Tibial artery (tissue), 4 donors: ENCODE measurements at regions not wholly inside any gene's neighbourhood (a gene's known extent, or its start where the extent isn't known, plus 50 kb on each side); places are given as distances from the start of the nearest gene placed in this dataset.

Source experiments
- DNase-seq, 2 donors: peaks; one replicate each; pipeline ENCODE4 v3.0.0-alpha.2; 2019
- H3K27ac ChIP-seq, 2 donors: fragments of 200-600 bp; sonication (generic) in 1 of 2; 1 replicate in 1 of 2; 2 replicates in 1 of 2; pipeline ENCODE4 v1.5.1; 2018 to 2019; ENCODE audit warnings: mild to moderate bottlenecking in 1 of 2
- H3K27me3 ChIP-seq, 2 donors: fragments of 200-600 bp; sonication (generic) in 1 of 2; one replicate each; pipeline versions ENCODE4 v1.5.1 to v1.6.0; 2016 to 2019
- H3K36me3 ChIP-seq, 3 donors: fragments of 200-600 bp; sonication (generic) in 2 of 3; one replicate each; pipeline ENCODE4 v1.5.1; 2016 to 2019; ENCODE audit warnings: mild to moderate bottlenecking in 2 of 3
- H3K4me1 ChIP-seq, 4 donors: fragments of 200-600 bp; sonication (generic) in 2 of 4; 1 replicate in 3 of 4; 2 replicates in 1 of 4; pipeline ENCODE4 v1.5.1; 2016 to 2019
- H3K4me3 ChIP-seq, 2 donors: fragments of 200-600 bp; sonication (generic) in 1 of 2; 1 replicate in 1 of 2; 2 replicates in 1 of 2; pipeline ENCODE4 v1.5.1; 2018 to 2019; ENCODE audit warnings: mild to moderate bottlenecking in 2 of 2
- H3K9me3 ChIP-seq, 3 donors: fragments of 200-600 bp; sonication (generic) in 1 of 3; one replicate each; pipeline ENCODE4 v1.5.1; 2016 to 2019
- intact Hi-C: fragments of 100-400 bp; cut with DNase I; formaldehyde crosslinking; loops from one replicate; pipeline ENCODE4 v1.15.0; 2023; ENCODE audit warnings: low total_unique reads
- TF ChIP-seq, protein P1 (sequence below), 2 experiments: fragments of 200-600 bp in 1 of 2; fragments of 450-650 bp in 1 of 2; IDR thresholded peaks; one replicate each; pipeline ENCODE4 v1.5.1; 2017 to 2019; ENCODE audit warnings: antibody characterized with exemption in 2 of 2, mild to moderate bottlenecking in 1 of 2, moderate library complexity in 1 of 2

GRCh38 chr11:134639586-134640330 is 227.7 kb upstream of the B3GAT1 start:
- Histone ChIP-seq H3K4me3 (no peak overlapping the region), H3K36me3 (no peaks in the 10 kb centered on the region)

DNA sequence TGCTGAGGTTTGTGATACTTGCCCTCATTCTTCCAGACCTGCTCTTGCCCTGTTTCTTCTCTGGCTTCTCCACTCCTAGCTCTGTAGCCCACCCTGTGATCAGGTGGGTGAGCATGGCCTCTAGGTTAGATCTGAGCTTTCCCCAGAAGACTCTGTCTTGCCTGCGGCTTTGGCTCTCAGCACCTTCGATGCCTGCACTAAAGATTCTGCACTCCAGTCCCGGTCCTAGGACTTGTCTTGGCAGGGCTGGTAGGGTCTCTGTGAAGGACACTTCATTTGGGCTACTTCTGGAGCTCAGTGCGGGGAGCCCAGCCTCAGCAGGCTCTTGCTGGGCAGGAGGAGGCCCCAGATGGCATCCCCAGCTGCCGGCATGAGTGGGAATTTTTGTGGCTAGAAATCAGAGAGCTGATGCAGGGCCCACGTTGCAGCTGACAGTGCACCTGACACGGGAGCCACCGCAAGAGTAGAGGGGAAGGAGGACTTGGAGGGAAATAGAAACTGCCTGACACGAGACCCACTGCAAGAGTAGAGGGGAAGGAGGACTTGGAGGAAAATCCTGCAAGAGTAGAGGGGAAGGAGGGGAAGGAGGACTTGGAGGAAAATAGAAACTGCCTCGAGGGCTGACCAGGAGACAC is 226.9 kb upstream of the B3GAT1 start:
- peak in 1 of 2 donors; percentile 38 for DNase-seq
- Histone ChIP-seq H3K27me3 (peaks cover 0 to 12% of the 10 kb centered on the region in 2 donors), H3K36me3 (no peaks in the 10 kb centered on the region), H3K9me3 (no peaks in the 10 kb centered on the region), H3K27ac (no peak overlapping the region), H3K4me3 (no peak overlapping the region), H3K4me1 (no peaks in the 10 kb centered on the region)
- intact Hi-C loops, result no loop called here
- TF ChIP-seq, protein P1, sequence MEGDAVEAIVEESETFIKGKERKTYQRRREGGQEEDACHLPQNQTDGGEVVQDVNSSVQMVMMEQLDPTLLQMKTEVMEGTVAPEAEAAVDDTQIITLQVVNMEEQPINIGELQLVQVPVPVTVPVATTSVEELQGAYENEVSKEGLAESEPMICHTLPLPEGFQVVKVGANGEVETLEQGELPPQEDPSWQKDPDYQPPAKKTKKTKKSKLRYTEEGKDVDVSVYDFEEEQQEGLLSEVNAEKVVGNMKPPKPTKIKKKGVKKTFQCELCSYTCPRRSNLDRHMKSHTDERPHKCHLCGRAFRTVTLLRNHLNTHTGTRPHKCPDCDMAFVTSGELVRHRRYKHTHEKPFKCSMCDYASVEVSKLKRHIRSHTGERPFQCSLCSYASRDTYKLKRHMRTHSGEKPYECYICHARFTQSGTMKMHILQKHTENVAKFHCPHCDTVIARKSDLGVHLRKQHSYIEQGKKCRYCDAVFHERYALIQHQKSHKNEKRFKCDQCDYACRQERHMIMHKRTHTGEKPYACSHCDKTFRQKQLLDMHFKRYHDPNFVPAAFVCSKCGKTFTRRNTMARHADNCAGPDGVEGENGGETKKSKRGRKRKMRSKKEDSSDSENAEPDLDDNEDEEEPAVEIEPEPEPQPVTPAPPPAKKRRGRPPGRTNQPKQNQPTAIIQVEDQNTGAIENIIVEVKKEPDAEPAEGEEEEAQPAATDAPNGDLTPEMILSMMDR (IDR thresholded peaks at IDR 0.05), result no peak

More at GRCh38 chr11:134639586-134640330, 227.7 kb upstream of the B3GAT1 start:
- H3K4me1 ChIP-seq, result no peaks in the 10 kb centered on the region
- DNase-seq, result no peak
- H3K9me3 ChIP-seq, result no peaks in the 10 kb centered on the region
- TF ChIP-seq, protein P1 (IDR thresholded peaks at IDR 0.05), result no peak
- H3K27ac ChIP-seq, result no peak overlapping the region
- intact Hi-C loops, result no loop called here
- peaks cover 0 to 12% of the 10 kb centered on the region in 2 donors for H3K27me3 ChIP-seq

DNA sequence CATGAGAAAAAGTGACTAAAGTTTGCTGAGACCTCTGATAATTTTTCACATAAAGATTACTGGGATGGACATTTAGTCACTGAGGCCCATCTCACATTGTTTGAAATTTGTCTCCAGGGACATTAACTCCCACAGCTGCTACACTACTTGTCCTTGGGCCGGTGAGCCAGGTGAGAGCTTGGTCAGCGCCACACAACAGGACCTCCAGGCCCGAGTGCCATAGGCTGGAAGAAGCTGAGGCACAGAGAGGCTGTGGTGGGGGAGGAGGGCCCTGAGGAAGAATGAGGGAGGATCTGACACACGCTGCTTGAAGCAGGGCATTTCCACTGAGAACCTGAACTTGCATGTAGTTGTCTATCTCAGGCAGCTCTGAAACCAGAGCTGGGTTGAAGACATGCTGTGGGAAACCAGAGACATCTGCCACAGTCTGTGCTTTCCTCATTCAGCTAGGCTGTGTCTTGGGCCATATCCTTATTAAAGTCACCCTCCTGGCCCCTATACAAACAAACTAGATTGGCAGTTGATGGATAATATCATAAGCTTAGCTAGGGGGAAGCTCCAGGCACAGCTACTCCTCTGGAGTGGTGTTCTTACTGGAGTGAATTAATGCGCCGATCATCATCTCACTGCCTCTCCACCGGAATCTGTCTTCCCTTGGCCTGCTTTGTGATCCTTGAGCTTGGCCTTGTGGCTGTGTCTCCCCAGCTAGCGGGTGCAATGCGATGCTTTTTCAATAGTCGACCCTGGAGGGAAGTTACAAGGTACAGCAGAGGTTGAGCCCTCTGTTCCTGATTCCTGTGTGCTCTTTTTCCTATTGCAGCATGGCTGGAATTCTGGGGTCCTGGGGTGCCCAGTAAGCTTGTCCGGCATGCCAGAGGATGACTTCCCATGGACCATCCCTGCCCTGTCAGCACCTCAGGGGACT is 225.3 kb upstream of the B3GAT1 start:
- H3K9me3 ChIP-seq, result no peaks in the 10 kb centered on the region
- H3K36me3 ChIP-seq, result no peaks in the 10 kb centered on the region
- DNase-seq, result no peak
- H3K27me3 ChIP-seq, result peaks cover 0 to 12% of the 10 kb centered on the region in 2 donors
- intact Hi-C loops, result no loop called here
- no peak overlapping the region for H3K4me3 ChIP-seq
- TF ChIP-seq, protein P1 (IDR thresholded peaks at IDR 0.05), result no peak
- no peaks in the 10 kb centered on the region for H3K4me1 ChIP-seq
- no peak overlapping the region for H3K27ac ChIP-seq

GRCh38 chr11:134636071-134636470 is 224.0 kb upstream of the B3GAT1 start:
- TF ChIP-seq, protein P1 (IDR thresholded peaks at IDR 0.05), result no peak
- intact Hi-C loops, result no loop called here
- Histone ChIP-seq H3K4me1 (no peaks in the 10 kb centered on the region), H3K27me3 (peaks cover 0 to 6% of the 10 kb centered on the region in 2 donors), H3K36me3 (no peaks in the 10 kb centered on the region), H3K4me3 (no peak overlapping the region), H3K27ac (no peak overlapping the region), H3K9me3 (no peaks in the 10 kb centered on the region)
- DNase-seq, result peak in 1 of 2 donors; percentile 61

- H3K36me3 ChIP-seq, result no peaks in the 10 kb centered on the region
- DNase-seq, result no peak
- no peaks in the 10 kb centered on the region for H3K4me1 ChIP-seq
- TF ChIP-seq, protein P1 (IDR thresholded peaks at IDR 0.05), result no peak
- no peaks in the 10 kb centered on the region for H3K9me3 ChIP-seq
- no peak overlapping the region for H3K4me3 ChIP-seq
- no peak overlapping the region for H3K27ac ChIP-seq
- intact Hi-C loops, result no loop called here
- H3K27me3 ChIP-seq, result no peaks in the 10 kb centered on the region
Observed at GRCh38 chr11:134634897-134635831, 223.1 kb upstream of the B3GAT1 start.
